ENCODE measurements at regions not wholly inside any gene's neighbourhood (a gene's known extent, or its start where the extent isn't known, plus 50 kb on each side); places are given as distances from the start of the nearest gene placed in this dataset.
"Not testable (repeated sequence)": the region's sequence is repeated elsewhere in the genome, so short reads cannot be mapped to it uniquely, and the experiment has no call there.

GRCh38 chr9:75462866-75463265, 374.6 kb downstream of the OSTF1 start:
- ATAC-seq (ENCODE audit: low read depth) (no peak), DNase-seq (no peak)
- H3K9me3 Mint-ChIP-seq, result no peaks in the 10 kb centered on the region
- H3K36me3 Mint-ChIP-seq, result no peaks in the 10 kb centered on the region
- no peaks in the 10 kb centered on the region for H3K4me1 Mint-ChIP-seq
- peaks cover 8% of the 10 kb centered on the region for H3K27me3 Mint-ChIP-seq
- no peak overlapping the region for H3K27ac Mint-ChIP-seq
- POLR2A ChIA-PET, result no interaction called here
- H3K4me3 Mint-ChIP-seq, result no peak overlapping the region

GRCh38 chr9:75463871-75464270, 375.6 kb downstream of the OSTF1 start:
- Mint-ChIP-seq H3K4me3 (no peak overlapping the region), H3K36me3 (no peaks in the 10 kb centered on the region), H3K9me3 (no peaks in the 10 kb centered on the region), H3K27ac (no peak overlapping the region), H3K27me3 (peaks cover 5% of the 10 kb centered on the region), H3K4me1 (no peaks in the 10 kb centered on the region)
- DNase-seq, result no peak
- no peak for ATAC-seq (ENCODE audit: low read depth)
- POLR2A ChIA-PET, result no interaction called here

GRCh38 chr9:75464726-75465125, 376.4 kb downstream of the OSTF1 start:
- POLR2A ChIA-PET, result no interaction called here
- H3K27ac Mint-ChIP-seq, result no peak overlapping the region
- no peaks in the 10 kb centered on the region for H3K4me1 Mint-ChIP-seq
- ATAC-seq (ENCODE audit: low read depth) (no peak), DNase-seq (no peak)
- H3K9me3 Mint-ChIP-seq, result no peaks in the 10 kb centered on the region
- no peaks in the 10 kb centered on the region for H3K36me3 Mint-ChIP-seq
- no peak overlapping the region for H3K4me3 Mint-ChIP-seq
- H3K27me3 Mint-ChIP-seq, result peaks cover 5% of the 10 kb centered on the region

GRCh38 chr9:75467142-75467541, 378.8 kb downstream of the OSTF1 start:
- Mint-ChIP-seq H3K27ac (no peak overlapping the region), H3K4me3 (no peak overlapping the region), H3K9me3 (no peaks in the 10 kb centered on the region), H3K4me1 (peaks cover 5% of the 10 kb centered on the region), H3K27me3 (peaks cover 7% of the 10 kb centered on the region), H3K36me3 (no peaks in the 10 kb centered on the region)
- no peak for DNase-seq
- no peak for ATAC-seq (ENCODE audit: low read depth)
- POLR2A ChIA-PET, result no interaction called here

- no peak overlapping the region for H3K4me3 Mint-ChIP-seq
- DNase-seq (no peak), ATAC-seq (ENCODE audit: low read depth) (no peak)
- no peaks in the 10 kb centered on the region for H3K36me3 Mint-ChIP-seq
- H3K4me1 Mint-ChIP-seq, result peaks cover 5% of the 10 kb centered on the region
- peaks cover 2% of the 10 kb centered on the region for H3K27me3 Mint-ChIP-seq
- no peaks in the 10 kb centered on the region for H3K9me3 Mint-ChIP-seq
- POLR2A ChIA-PET, result no interaction called here
- no peak overlapping the region for H3K27ac Mint-ChIP-seq
Observed at GRCh38 chr9:75471549-75472114, 383.3 kb downstream of the OSTF1 start.

- ATAC-seq (ENCODE audit: low read depth) (no peak), DNase-seq (no peak)
- no peak overlapping the region for H3K27ac Mint-ChIP-seq
- H3K27me3 Mint-ChIP-seq, result peaks cover 3% of the 10 kb centered on the region
- no peak overlapping the region for H3K4me3 Mint-ChIP-seq
- H3K9me3 Mint-ChIP-seq, result no peaks in the 10 kb centered on the region
- no peaks in the 10 kb centered on the region for H3K36me3 Mint-ChIP-seq
- H3K4me1 Mint-ChIP-seq, result no peaks in the 10 kb centered on the region
- POLR2A ChIA-PET, result no interaction called here
Observed at GRCh38 chr9:75482566-75482965, 394.3 kb downstream of the OSTF1 start.

GRCh38 chr9:75483636-75484035, 395.3 kb downstream of the OSTF1 start:
- no peak for DNase-seq
- POLR2A ChIA-PET, result no interaction called here
- Mint-ChIP-seq H3K9me3 (no peaks in the 10 kb centered on the region), H3K27ac (no peak overlapping the region), H3K27me3 (peaks cover 3% of the 10 kb centered on the region), H3K36me3 (no peaks in the 10 kb centered on the region), H3K4me1 (no peaks in the 10 kb centered on the region), H3K4me3 (no peak overlapping the region)
- no peak for ATAC-seq (ENCODE audit: low read depth)

GRCh38 chr9:75487856-75488718, 399.8 kb downstream of the OSTF1 start:
- no peak overlapping the region for H3K27ac Mint-ChIP-seq
- no peaks in the 10 kb centered on the region for H3K9me3 Mint-ChIP-seq
- H3K36me3 Mint-ChIP-seq, result no peaks in the 10 kb centered on the region
- POLR2A ChIA-PET, result no interaction called here
- no peak for ATAC-seq (ENCODE audit: low read depth)
- no peaks in the 10 kb centered on the region for H3K4me1 Mint-ChIP-seq
- no peak overlapping the region for H3K4me3 Mint-ChIP-seq
- DNase-seq, result no peak
- peaks cover 3% of the 10 kb centered on the region for H3K27me3 Mint-ChIP-seq

- Mint-ChIP-seq H3K4me3 (no peak overlapping the region), H3K36me3 (no peaks in the 10 kb centered on the region), H3K4me1 (no peaks in the 10 kb centered on the region), H3K27me3 (peaks cover 3% of the 10 kb centered on the region), H3K27ac (no peak overlapping the region), H3K9me3 (no peaks in the 10 kb centered on the region)
- POLR2A ChIA-PET, result no interaction called here
- no peak for ATAC-seq (ENCODE audit: low read depth)
- no peak for DNase-seq
Observed at GRCh38 chr9:75488719-75489110, 400.4 kb downstream of the OSTF1 start.

GRCh38 chr9:75490326-75490725, 400.1 kb upstream of the PCSK5 start:
- H3K4me3 Mint-ChIP-seq, result no peak overlapping the region
- DNase-seq, result no peak
- H3K9me3 Mint-ChIP-seq, result no peaks in the 10 kb centered on the region
- H3K27ac Mint-ChIP-seq, result no peak overlapping the region
- ATAC-seq (ENCODE audit: low read depth), result no peak
- H3K27me3 Mint-ChIP-seq, result peaks cover 6% of the 10 kb centered on the region
- H3K4me1 Mint-ChIP-seq, result no peaks in the 10 kb centered on the region
- no peaks in the 10 kb centered on the region for H3K36me3 Mint-ChIP-seq
- POLR2A ChIA-PET, result no interaction called here

GRCh38 chr9:75491533-75491932, 398.9 kb upstream of the PCSK5 start:
- H3K4me3 Mint-ChIP-seq, result no peak overlapping the region
- no peaks in the 10 kb centered on the region for H3K9me3 Mint-ChIP-seq
- DNase-seq (no peak), ATAC-seq (ENCODE audit: low read depth) (no peak)
- no peaks in the 10 kb centered on the region for H3K4me1 Mint-ChIP-seq
- no peak overlapping the region for H3K27ac Mint-ChIP-seq
- H3K27me3 Mint-ChIP-seq, result peaks cover 6% of the 10 kb centered on the region
- POLR2A ChIA-PET, result no interaction called here
- H3K36me3 Mint-ChIP-seq, result no peaks in the 10 kb centered on the region

- ATAC-seq (ENCODE audit: low read depth), result no peak
- DNase-seq, result no peak
- Mint-ChIP-seq H3K36me3 (no peaks in the 10 kb centered on the region), H3K4me3 (no peak overlapping the region), H3K27ac (no peak overlapping the region), H3K4me1 (no peaks in the 10 kb centered on the region), H3K9me3 (no peaks in the 10 kb centered on the region), H3K27me3 (peaks cover 6% of the 10 kb centered on the region)
- POLR2A ChIA-PET, result no interaction called here
Observed at GRCh38 chr9:75499812-75500211, 390.7 kb upstream of the PCSK5 start.

GRCh38 chr9:75500479-75500878, 390.0 kb upstream of the PCSK5 start:
- no peaks in the 10 kb centered on the region for H3K9me3 Mint-ChIP-seq
- no peaks in the 10 kb centered on the region for H3K4me1 Mint-ChIP-seq
- H3K27ac Mint-ChIP-seq, result no peak overlapping the region
- POLR2A ChIA-PET, result no interaction called here
- DNase-seq (no peak), ATAC-seq (ENCODE audit: low read depth) (no peak)
- H3K27me3 Mint-ChIP-seq, result peaks cover 6% of the 10 kb centered on the region
- H3K4me3 Mint-ChIP-seq, result no peak overlapping the region
- no peaks in the 10 kb centered on the region for H3K36me3 Mint-ChIP-seq

GRCh38 chr9:75500940-75501339, 389.5 kb upstream of the PCSK5 start:
- H3K4me3 Mint-ChIP-seq; ATAC-seq (ENCODE audit: low read depth); H3K27ac Mint-ChIP-seq; DNase-seq; H3K9me3 Mint-ChIP-seq; POLR2A ChIA-PET; H3K4me1 Mint-ChIP-seq; H3K36me3 Mint-ChIP-seq; H3K27me3 Mint-ChIP-seq: not testable (repeated sequence)
